ENCODE measurements at regions not wholly inside any gene's neighbourhood (a gene's known extent, or its start where the extent isn't known, plus 50 kb on each side); places are given as distances from the start of the nearest gene placed in this dataset.

DNA sequence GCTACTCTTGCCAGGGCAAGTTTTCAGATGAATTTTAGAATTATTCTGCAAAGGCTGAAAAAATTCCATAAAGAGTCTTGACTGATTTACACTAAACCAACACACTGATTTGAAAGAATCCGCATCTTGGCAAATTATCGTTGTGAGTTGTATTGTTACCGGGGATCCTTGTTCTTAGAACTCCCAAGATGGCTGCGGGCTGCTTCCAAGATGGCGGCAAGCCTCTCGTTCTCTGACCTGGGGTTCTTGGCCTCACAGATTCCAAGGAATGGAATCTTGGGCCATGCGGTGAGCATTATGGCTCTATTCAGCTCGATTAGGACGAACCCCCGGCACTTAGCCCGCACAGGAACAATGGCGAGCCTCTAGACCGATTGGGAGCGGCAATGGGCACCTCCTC lies 132.5 kb downstream of the ZNF664 start:
- Histone ChIP-seq H3K18ac (ENCODE audit: insufficient read length, low read depth, low read length) (no peak overlapping the region), H4K8ac (replicated peaks; ENCODE audit: insufficient read length, low read depth, low read length) (no peak overlapping the region), H4K5ac (ENCODE audit: insufficient read length, low read depth, low read length) (no peak overlapping the region), H3K23ac (ENCODE audit: insufficient read length, low read depth, low read length) (no peak overlapping the region), H3K23me2 (ENCODE audit: insufficient read length, low read depth, low read length, poor library complexity, severe bottlenecking) (no peaks in the 10 kb centered on the region), H3K27ac (ENCODE audit: insufficient read length, low read depth, low read length) (no peak overlapping the region), H3T11ph (ENCODE audit: low read length) (no peak overlapping the region), H3K79me2 (ENCODE audit: insufficient read depth, low read length) (no peaks in the 10 kb centered on the region), H2BK12ac (ENCODE audit: insufficient read length, low read depth, low read length) (no peak overlapping the region), H3K56ac (ENCODE audit: insufficient read length, low read depth, low read length) (no peak overlapping the region), H3K4me2 (ENCODE audit: insufficient read depth, insufficient read length, low read length) (no peak overlapping the region), H4K20me1 (ENCODE audit: control insufficient read depth, insufficient read depth, insufficient read length) (no peaks in the 10 kb centered on the region), H3K9me3 (ENCODE audit: control insufficient read depth, low read depth, low read length) (no peaks in the 10 kb centered on the region), H2BK5ac (ENCODE audit: insufficient read length, low read length) (no peak overlapping the region), H3K27me3 (ENCODE audit: insufficient read depth, low read length) (no peaks in the 10 kb centered on the region), H4K91ac (ENCODE audit: insufficient read length, low read depth, low read length) (no peak overlapping the region), H3K14ac (ENCODE audit: insufficient read depth, low read length) (no peak overlapping the region; the same call in 1 of the 2 replicates), H3K9ac (ENCODE audit: extremely low read depth, insufficient read length, low read length) (no peak overlapping the region), H2BK120ac (ENCODE audit: low read depth, low read length, poor library complexity, severe bottlenecking) (no peak overlapping the region), H3K79me1 (ENCODE audit: insufficient read depth, low read depth, low read length, poor library complexity, severe bottlenecking) (no peaks in the 10 kb centered on the region), H2BK20ac (ENCODE audit: low read depth, low read length, poor library complexity, severe bottlenecking) (no peak overlapping the region), H2BK15ac (ENCODE audit: low read depth, low read length) (no peak overlapping the region), H3K4ac (ENCODE audit: low read depth, low read length) (no peak overlapping the region), H2AFZ (ENCODE audit: low read length) (no peak overlapping the region), H3K4me1 (ENCODE audit: insufficient read depth, low read length) (peaks cover 5% of the 10 kb centered on the region; the same call in 1 of the 2 replicates), H2AK5ac (ENCODE audit: insufficient read length, low read length) (no peak overlapping the region)
- no CpG with 5 or more reads among the region's 14 CpGs for WGBS (ENCODE audit: extremely low coverage, insufficient read length, low lambda C conversion rate)
- Mint-ChIP-seq H3K27me3 (ENCODE audit: low read depth) (peaks cover 2% of the 10 kb centered on the region; the same call in 1 of the 2 replicates), H3K27ac (no peak overlapping the region; a peak in 1 of 7 replicates), H3K36me3 (ENCODE audit: insufficient read depth in 1 of 3, low read depth in 3 of 3) (peaks cover 14 to 25% (median 17%) of the 10 kb centered on the region in 3 experiments), H3K9me3 (peaks cover 26 to 37% of the 10 kb centered on the region in 2 experiments), H3K4me3 (no peak overlapping the region), H3K4me1 (peaks cover 7 to 11% of the 10 kb centered on the region in 2 experiments)
- DNase-seq = no peak
- TF ChIP-seq, protein P1, sequence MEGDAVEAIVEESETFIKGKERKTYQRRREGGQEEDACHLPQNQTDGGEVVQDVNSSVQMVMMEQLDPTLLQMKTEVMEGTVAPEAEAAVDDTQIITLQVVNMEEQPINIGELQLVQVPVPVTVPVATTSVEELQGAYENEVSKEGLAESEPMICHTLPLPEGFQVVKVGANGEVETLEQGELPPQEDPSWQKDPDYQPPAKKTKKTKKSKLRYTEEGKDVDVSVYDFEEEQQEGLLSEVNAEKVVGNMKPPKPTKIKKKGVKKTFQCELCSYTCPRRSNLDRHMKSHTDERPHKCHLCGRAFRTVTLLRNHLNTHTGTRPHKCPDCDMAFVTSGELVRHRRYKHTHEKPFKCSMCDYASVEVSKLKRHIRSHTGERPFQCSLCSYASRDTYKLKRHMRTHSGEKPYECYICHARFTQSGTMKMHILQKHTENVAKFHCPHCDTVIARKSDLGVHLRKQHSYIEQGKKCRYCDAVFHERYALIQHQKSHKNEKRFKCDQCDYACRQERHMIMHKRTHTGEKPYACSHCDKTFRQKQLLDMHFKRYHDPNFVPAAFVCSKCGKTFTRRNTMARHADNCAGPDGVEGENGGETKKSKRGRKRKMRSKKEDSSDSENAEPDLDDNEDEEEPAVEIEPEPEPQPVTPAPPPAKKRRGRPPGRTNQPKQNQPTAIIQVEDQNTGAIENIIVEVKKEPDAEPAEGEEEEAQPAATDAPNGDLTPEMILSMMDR (conservative IDR thresholded peaks at IDR 0.05) = no peak

Data from H9 (cell line).